HEK293 (cell line): ENCODE measurements at regions not wholly inside any gene's neighbourhood (a gene's known extent, or its start where the extent isn't known, plus 50 kb on each side); places are given as distances from the start of the nearest gene placed in this dataset.

ENCODE experiments used
- CTCF ChIA-PET: fragments of 350-600 bp; formaldehyde crosslinking; extraction: SDS; loops from one replicate; lab custom pipeline; 2021; ENCODE audit warnings: antibody characterized with exemption; lab: Yijun Ruan, JAX
- POLR2A ChIA-PET: fragments of 300-600 bp; formaldehyde crosslinking; extraction: SDS; loops from one replicate; lab custom pipeline; 2020; ENCODE audit warnings: antibody characterized with exemption, inconsistent platforms; lab: Yijun Ruan, JAX
- H3K27ac ChIP-seq: fragments of 200-500 bp; sonication (Bioruptor generic); 2 replicates; pipeline ENCODE4 v1.5.1; 2014; ENCODE audit warnings: low read depth, low read length, control low read depth, inconsistent platforms; ENCODE audit errors: extremely low read depth
- H3K36me3 ChIP-seq, 2 experiments: fragments of 200-500 bp in 1 of 2; sonication (Bioruptor generic) in 1 of 2; 1 replicate in 1 of 2; 2 replicates in 1 of 2; pipeline ENCODE4 v1.5.1; 2014 to 2017; ENCODE audit warnings: inconsistent platforms in 2 of 2, low read length in 2 of 2; ENCODE audit not compliant: control insufficient read depth in 2 of 2, insufficient read depth in 1 of 2
- H3K4me1 ChIP-seq: fragments of 200-500 bp; sonication (Bioruptor generic); 2 replicates; pipeline ENCODE4 v1.5.1; 2014; ENCODE audit warnings: mild to moderate bottlenecking, low read length, inconsistent platforms; ENCODE audit not compliant: control insufficient read depth, insufficient read depth
- H3K4me3 ChIP-seq: 2 replicates; pipeline ENCODE4 v1.5.1; 2011; ENCODE audit warnings: low read depth, mild to moderate bottlenecking, control low read depth, low read length, moderate library complexity
- H3K9me3 ChIP-seq: fragments of 200-500 bp; sonication (Bioruptor generic); 2 replicates; pipeline ENCODE4 v1.5.1; 2014; ENCODE audit warnings: low read depth, low read length, inconsistent platforms; ENCODE audit not compliant: control insufficient read depth, insufficient read depth
- HOXD13 ChIP-seq: sonication (generic); formaldehyde crosslinking; IDR thresholded peaks from 2 replicates; pipeline ENCODE4 v1.8.0; 2022; ENCODE audit warnings: missing genetic modification reagents, borderline replicate concordance
- IKZF3 ChIP-seq: fragments of 450-650 bp; IDR thresholded peaks from 2 replicates; pipeline ENCODE4 v1.5.0; 2018; ENCODE audit warnings: missing biosample characterization, mild to moderate bottlenecking, missing genetic modification characterization, moderate library complexity
- KLF16 ChIP-seq: fragments of 450-650 bp; formaldehyde crosslinking; IDR thresholded peaks from 2 replicates; pipeline ENCODE4 v1.5.1; 2017; ENCODE audit warnings: missing biosample characterization, missing genetic modification characterization
- KLF9 ChIP-seq: fragments of 450-650 bp; formaldehyde crosslinking; IDR thresholded peaks from 2 replicates; pipeline ENCODE4 v1.5.1; 2016; ENCODE audit warnings: missing biosample characterization, missing genetic modification characterization, low read depth
- MZF1 ChIP-seq: fragments of 450-650 bp; formaldehyde crosslinking; IDR thresholded peaks from 2 replicates; pipeline ENCODE4 v1.5.1; 2017; ENCODE audit warnings: missing biosample characterization, missing genetic modification characterization, borderline replicate concordance
- RBAK ChIP-seq: fragments of 450-650 bp; formaldehyde crosslinking; IDR thresholded peaks from 2 replicates; pipeline ENCODE4 v1.5.1; 2016; ENCODE audit warnings: missing biosample characterization, missing genetic modification characterization
- REST ChIP-seq: fragments of 450-650 bp; formaldehyde crosslinking; IDR thresholded peaks from 2 replicates; pipeline ENCODE4 v1.5.1; 2016; ENCODE audit warnings: missing biosample characterization, missing genetic modification characterization
- ZNF155 ChIP-seq: fragments of 450-650 bp; formaldehyde crosslinking; IDR thresholded peaks from 2 replicates; pipeline ENCODE4 v1.5.1; 2016; ENCODE audit warnings: missing biosample characterization, missing genetic modification characterization
- ZNF184 ChIP-seq: fragments of 450-650 bp; IDR thresholded peaks from 2 replicates; pipeline ENCODE4 v1.5.1; 2018; ENCODE audit warnings: missing biosample characterization, mild to moderate bottlenecking, missing genetic modification characterization
- ZNF2 ChIP-seq: fragments of 450-650 bp; formaldehyde crosslinking; IDR thresholded peaks from 2 replicates; pipeline ENCODE4 v1.5.1; 2016; ENCODE audit warnings: missing biosample characterization, missing genetic modification characterization
- ZNF202 ChIP-seq: fragments of 450-650 bp; formaldehyde crosslinking; IDR thresholded peaks from 2 replicates; pipeline ENCODE4 v1.5.1; 2016; ENCODE audit warnings: missing biosample characterization, missing genetic modification characterization, borderline replicate concordance
- ZNF211 ChIP-seq: fragments of 450-650 bp; formaldehyde crosslinking; IDR thresholded peaks from 2 replicates; pipeline ENCODE4 v1.5.1; 2016; ENCODE audit warnings: low read depth, missing biosample characterization, missing genetic modification characterization
- ZNF223 ChIP-seq: fragments of 450-650 bp; formaldehyde crosslinking; IDR thresholded peaks from 2 replicates; pipeline ENCODE4 v1.5.1; 2016; ENCODE audit warnings: missing biosample characterization, missing genetic modification characterization
- ZNF324 ChIP-seq: fragments of 450-650 bp; formaldehyde crosslinking; IDR thresholded peaks from 2 replicates; pipeline ENCODE4 v1.5.1; 2016; ENCODE audit warnings: missing biosample characterization, missing genetic modification characterization
- ZNF514 ChIP-seq: fragments of 450-650 bp; formaldehyde crosslinking; IDR thresholded peaks from 2 replicates; pipeline ENCODE4 v1.5.1; 2016; ENCODE audit warnings: missing biosample characterization, missing genetic modification characterization
- ZNF658 ChIP-seq: fragments of 450-650 bp; formaldehyde crosslinking; IDR thresholded peaks from 2 replicates; pipeline ENCODE4; 2016; ENCODE audit warnings: missing biosample characterization, missing genetic modification characterization
- ZNF701 ChIP-seq: fragments of 450-650 bp; formaldehyde crosslinking; IDR thresholded peaks from 2 replicates; pipeline ENCODE4 v1.5.1; 2016; ENCODE audit warnings: missing biosample characterization, missing genetic modification characterization
- TF ChIP-seq, protein P1 (sequence below): fragments of 450-650 bp; formaldehyde crosslinking; IDR thresholded peaks from 2 replicates; pipeline ENCODE4 v1.5.1; 2016; ENCODE audit warnings: missing biosample characterization, missing genetic modification characterization

GRCh38 chr2:129239141-129239540 is 740.3 kb upstream of the RAB6C start:
- TF ChIP-seq ZNF184 (tag by site-specific recombination) (no peak), ZNF155 (tag by site-specific recombination) (no peak), KLF9 (tag by site-specific recombination) (no peak), ZNF514 (no peak), ZNF658 (tag by site-specific recombination) (no peak), KLF16 (tag by site-specific recombination) (no peak)
- TF ChIP-seq, protein P1, sequence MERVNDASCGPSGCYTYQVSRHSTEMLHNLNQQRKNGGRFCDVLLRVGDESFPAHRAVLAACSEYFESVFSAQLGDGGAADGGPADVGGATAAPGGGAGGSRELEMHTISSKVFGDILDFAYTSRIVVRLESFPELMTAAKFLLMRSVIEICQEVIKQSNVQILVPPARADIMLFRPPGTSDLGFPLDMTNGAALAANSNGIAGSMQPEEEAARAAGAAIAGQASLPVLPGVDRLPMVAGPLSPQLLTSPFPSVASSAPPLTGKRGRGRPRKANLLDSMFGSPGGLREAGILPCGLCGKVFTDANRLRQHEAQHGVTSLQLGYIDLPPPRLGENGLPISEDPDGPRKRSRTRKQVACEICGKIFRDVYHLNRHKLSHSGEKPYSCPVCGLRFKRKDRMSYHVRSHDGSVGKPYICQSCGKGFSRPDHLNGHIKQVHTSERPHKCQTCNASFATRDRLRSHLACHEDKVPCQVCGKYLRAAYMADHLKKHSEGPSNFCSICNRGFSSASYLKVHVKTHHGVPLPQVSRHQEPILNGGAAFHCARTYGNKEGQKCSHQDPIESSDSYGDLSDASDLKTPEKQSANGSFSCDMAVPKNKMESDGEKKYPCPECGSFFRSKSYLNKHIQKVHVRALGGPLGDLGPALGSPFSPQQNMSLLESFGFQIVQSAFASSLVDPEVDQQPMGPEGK, result no peak
- ChIA-PET POLR2A (no interaction called here), CTCF (no interaction called here)
- no peaks in the 10 kb centered on the region for H3K9me3 ChIP-seq
- no peak overlapping the region for H3K27ac ChIP-seq
- H3K4me1 ChIP-seq, result no peaks in the 10 kb centered on the region
- no peak overlapping the region for H3K4me3 ChIP-seq
- no peaks in the 10 kb centered on the region for H3K36me3 ChIP-seq

- TF ChIP-seq IKZF3 (tag by site-specific recombination) (no peak), HOXD13 (CRISPR knock-in tag) (no peak), ZNF324 (tag by site-specific recombination) (no peak), ZNF223 (no peak), ZNF701 (tag by site-specific recombination) (no peak), ZNF2 (tag by site-specific recombination) (no peak), ZNF184 (tag by site-specific recombination) (no peak), REST (tag by site-specific recombination) (no peak), MZF1 (no peak), ZNF202 (tag by site-specific recombination) (no peak)
- no peak overlapping the region for H3K4me3 ChIP-seq
- ChIA-PET POLR2A (no interaction called here), CTCF (interaction anchor here (0.7 kb wide), 1 partner anchor 45 kb away, joined by 3 read pairs; no protein-coding TSS in a partner anchor)
- no peaks in the 10 kb centered on the region for H3K4me1 ChIP-seq
- no peaks in the 10 kb centered on the region for H3K9me3 ChIP-seq
- H3K36me3 ChIP-seq, result no peaks in the 10 kb centered on the region
- H3K27ac ChIP-seq, result no peak overlapping the region
Measured at GRCh38 chr2:129240061-129240460, 739.4 kb upstream of the RAB6C start.

GRCh38 chr2:129242269-129242668 is 737.2 kb upstream of the RAB6C start:
- ChIA-PET CTCF (no interaction called here), POLR2A (no interaction called here)
- no peaks in the 10 kb centered on the region for H3K9me3 ChIP-seq
- H3K4me3 ChIP-seq, result no peak overlapping the region
- TF ChIP-seq ZNF211 (tag by site-specific recombination) (no peak), RBAK (tag by site-specific recombination) (no peak)
- TF ChIP-seq, all 188 proteins: peak for 0
- no peaks in the 10 kb centered on the region for H3K36me3 ChIP-seq
- no peak overlapping the region for H3K27ac ChIP-seq
- no peaks in the 10 kb centered on the region for H3K4me1 ChIP-seq
